H7 (cell line): ENCODE measurements at regions not wholly inside any gene's neighbourhood (a gene's known extent, or its start where the extent isn't known, plus 50 kb on each side); places are given as distances from the start of the nearest gene placed in this dataset.
A peak's percentile ranks its signal among the peaks of the same experiment; 100 is the strongest.

ENCODE experiments used
- DNase-seq: peaks from one replicate; pipeline ENCODE4 v3.0.0; 2012
- H3K27me3 ChIP-seq: 2 replicates; pipeline ENCODE4 v1.6.0; 2011; ENCODE audit warnings: mild to moderate bottlenecking, low read length; ENCODE audit not compliant: control insufficient read depth, insufficient read depth
- H3K36me3 ChIP-seq: replicated peaks from 2 replicates; pipeline ENCODE4 v1.5.1; 2011; ENCODE audit warnings: low read length; ENCODE audit not compliant: control insufficient read depth, insufficient read depth
- H3K4me3 ChIP-seq: 2 replicates; pipeline ENCODE4 v1.5.1; 2011; ENCODE audit warnings: low read depth, mild to moderate bottlenecking, control low read depth, low read length, moderate library complexity; ENCODE audit not compliant: insufficient read depth

DNA sequence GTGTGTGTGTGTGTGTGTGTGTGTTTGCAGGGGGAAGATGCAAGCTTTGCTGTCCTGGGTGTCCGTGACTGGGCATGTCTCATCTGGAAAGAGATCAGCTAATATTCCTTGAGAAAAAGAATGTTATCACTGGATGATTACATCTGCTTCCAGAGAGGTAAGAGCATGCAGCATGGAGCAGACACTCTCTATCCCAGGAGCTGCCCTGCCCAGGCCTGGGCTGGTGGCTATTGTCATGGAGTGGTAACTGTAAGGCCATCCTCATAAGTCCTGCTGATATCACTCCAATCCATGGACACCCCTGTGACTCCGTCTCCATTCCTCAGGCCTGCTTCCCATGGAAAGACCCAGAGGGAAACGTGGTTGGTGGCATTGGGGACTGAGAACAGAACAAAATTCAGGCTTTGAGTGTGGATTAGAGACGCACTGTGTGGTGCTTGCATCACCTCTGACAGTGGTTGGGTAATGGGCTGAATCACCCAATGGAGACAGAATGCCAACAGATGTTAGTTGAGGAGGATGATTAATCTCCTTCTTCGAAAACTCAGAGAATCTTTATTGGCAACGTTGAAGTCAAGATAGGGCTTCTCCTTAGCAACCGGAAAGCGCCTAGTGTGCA is 52.0 kb upstream of the KCNIP1 start:
- no peak for DNase-seq
- Histone ChIP-seq H3K36me3 (no peaks in the 10 kb centered on the region), H3K4me3 (no peak overlapping the region), H3K27me3 (no peaks in the 10 kb centered on the region; the same call in 1 of the 2 replicates)

DNA sequence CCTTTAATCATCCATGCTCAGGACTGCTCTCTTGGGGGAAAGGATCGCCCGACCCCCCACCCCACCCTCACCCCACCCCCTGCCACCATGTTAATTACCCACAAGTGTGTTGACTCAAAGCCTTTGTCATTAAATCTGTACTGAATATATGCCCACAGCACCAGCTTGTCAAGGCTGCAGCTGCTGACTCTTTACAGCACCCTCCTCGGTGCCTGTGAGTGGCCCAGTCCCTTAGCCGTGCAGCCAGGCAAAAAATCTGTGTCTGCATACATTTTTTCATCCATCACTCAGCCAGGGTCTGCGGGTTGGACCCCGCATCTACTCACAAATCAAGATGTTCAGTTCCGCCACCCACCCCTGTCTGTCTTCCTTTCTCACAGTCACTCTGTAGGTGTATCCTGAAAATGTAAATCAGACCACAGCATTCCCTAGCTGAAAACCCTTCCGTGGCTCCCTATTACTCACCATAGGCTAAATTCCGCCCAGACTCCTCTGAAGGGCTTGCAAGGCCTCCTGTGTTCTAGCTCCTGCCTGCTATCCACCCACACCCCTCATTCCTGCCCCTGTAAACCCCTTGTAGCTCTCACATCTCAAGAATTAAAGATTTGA is 53.7 kb upstream of the KCNIP1 start:
- no peak for DNase-seq
- no peaks in the 10 kb centered on the region for H3K36me3 ChIP-seq
- no peaks in the 10 kb centered on the region; the same call in 1 of the 2 replicates for H3K27me3 ChIP-seq
- H3K4me3 ChIP-seq, result no peak overlapping the region

DNA sequence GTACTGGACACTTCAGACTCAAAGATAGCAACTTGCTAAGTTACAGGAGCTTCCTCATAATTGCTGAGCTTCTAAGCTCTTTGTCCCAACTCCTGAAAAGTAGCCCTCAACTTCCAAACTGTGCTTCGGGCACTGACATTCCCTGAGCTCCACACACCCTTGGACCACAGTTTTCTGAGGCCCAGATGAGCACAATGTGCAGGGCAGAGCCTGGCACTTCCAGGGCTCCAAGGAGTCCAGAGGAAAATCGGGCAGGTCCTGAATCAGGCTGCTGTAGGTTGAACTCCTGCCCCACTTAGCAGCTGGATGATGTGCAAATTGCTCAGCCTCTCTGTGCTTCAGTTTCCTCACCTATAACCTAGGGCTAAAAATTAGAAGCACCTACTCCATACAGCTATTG is 54.6 kb upstream of the KCNIP1 start:
- H3K27me3 ChIP-seq, result no peaks in the 10 kb centered on the region; the same call in 1 of the 2 replicates
- H3K36me3 ChIP-seq, result no peaks in the 10 kb centered on the region
- no peak overlapping the region for H3K4me3 ChIP-seq
- DNase-seq, result no peak

DNA sequence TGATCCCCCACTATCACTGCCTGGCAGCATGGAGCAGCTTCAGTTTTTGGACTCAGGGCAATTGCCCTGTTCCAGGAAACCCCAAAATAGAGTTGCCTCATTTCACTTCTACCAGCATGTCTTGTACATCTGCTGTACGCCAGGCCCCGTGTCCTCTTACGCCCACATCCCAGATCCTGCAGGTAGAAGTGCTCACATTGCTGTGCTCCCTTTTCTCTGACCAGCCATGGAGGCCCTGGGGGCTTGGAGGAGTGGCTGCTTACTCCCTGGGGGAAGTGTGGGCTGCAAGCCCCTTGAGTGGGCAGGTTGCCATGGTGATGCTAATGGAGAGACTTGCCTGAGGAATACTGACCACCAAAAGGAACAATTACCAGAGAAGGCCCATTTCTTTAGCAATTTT is 55.6 kb upstream of the KCNIP1 start:
- Histone ChIP-seq H3K4me3 (no peak overlapping the region), H3K27me3 (no peaks in the 10 kb centered on the region; the same call in 1 of the 2 replicates), H3K36me3 (no peaks in the 10 kb centered on the region)
- DNase-seq, result no peak

DNA sequence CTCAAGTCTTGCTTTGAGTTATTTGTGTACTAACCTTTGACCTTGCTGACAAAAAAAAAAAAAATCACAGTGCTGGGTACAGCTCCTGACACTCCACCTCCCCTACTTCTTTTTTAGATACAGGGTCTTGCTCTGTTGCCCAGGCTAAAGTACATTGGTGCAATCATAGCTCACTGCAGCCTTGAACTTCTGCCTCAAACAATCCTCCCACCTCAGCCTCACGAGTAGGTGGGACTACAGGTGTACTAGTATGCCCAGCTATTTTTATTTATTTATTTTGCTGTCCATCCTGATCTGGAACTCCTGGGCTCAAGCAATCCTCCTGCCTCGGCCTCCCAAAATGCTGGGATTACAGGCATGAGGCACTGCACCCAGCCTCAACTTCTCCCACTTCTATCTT is 57.2 kb upstream of the KCNMB1 start:
- Histone ChIP-seq H3K27me3 (no peaks in the 10 kb centered on the region; the same call in 1 of the 2 replicates), H3K36me3 (no peaks in the 10 kb centered on the region)
- DNase-seq, result no peak

DNA sequence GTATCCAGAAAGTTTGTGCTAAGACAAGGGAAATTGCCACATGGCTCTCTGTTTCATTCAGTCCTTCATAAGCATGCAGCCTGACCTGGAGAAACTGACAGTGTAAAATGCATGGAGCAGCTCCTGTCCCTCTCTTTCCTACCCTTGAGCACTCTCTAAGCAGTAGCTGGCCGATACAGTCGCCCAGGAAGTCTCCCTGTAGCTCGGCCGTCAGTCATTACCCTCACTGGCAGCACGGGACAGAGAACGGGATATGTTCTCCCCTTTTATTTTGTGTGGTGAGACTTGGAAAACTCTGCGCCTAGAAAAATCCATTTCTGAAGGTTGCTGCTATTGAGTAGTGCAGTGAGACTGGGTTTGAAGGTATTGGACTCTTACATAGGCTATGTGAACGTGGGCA is 56.8 kb upstream of the KCNMB1 start:
- DNase-seq, result no peak

More for the DNA sequence above, 57.2 kb upstream of the KCNMB1 start:
- H3K4me3 ChIP-seq, result no peak overlapping the region

DNA sequence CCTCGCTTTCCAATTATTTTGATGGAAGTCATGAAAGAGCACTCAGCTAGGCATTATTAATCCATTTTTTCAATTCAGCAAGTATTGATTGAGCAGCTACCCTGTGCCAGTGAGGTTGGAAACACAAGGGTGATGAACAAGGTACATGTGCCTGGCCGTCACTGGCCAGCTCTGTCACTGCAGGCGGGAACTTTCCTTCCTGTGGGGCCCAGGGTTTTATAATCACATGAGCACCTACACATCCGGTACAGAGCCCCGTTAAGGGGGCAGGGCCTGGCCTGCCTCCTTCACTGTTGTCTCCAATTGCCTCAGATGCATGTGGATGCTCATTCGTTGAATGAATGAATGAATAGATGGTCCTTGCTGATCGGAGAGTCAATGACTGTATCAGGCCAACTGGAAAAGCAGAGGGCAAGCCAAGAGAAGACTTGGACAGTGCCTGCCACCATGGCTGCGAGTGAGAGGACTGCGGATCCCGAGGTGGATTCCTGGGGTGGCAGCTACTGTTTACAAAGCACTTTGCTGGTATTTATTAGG is 55.9 kb upstream of the KCNMB1 start:
- Histone ChIP-seq H3K27me3 (no peaks in the 10 kb centered on the region; the same call in 1 of the 2 replicates), H3K36me3 (no peaks in the 10 kb centered on the region), H3K4me3 (no peak overlapping the region)
- no peak for DNase-seq

More for the DNA sequence above, 56.8 kb upstream of the KCNMB1 start:
- H3K4me3 ChIP-seq, result no peak overlapping the region
- H3K27me3 ChIP-seq, result no peaks in the 10 kb centered on the region; the same call in 1 of the 2 replicates
- no peaks in the 10 kb centered on the region for H3K36me3 ChIP-seq

DNA sequence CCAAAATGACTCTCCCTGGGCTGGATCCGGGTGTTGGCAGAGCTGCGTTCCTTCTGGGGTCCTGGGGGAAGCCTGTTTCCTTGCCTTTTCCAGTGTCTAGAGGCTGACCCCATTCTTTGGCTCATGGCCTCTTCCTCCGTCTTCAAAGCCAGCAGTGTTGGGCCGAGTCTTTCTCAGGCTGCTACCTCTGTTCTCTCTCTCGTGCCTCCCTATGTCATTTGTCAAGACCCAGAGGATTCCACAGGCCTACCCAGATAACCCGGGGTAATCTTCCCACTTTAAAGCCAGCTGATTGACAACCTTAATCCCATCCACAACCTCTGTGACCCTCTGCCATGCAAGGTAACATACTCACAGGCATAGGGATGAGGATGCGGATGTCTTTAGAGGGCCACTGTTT is 55.0 kb upstream of the KCNMB1 start:
- no peak for DNase-seq
- no peaks in the 10 kb centered on the region; the same call in 1 of the 2 replicates for H3K27me3 ChIP-seq
- no peaks in the 10 kb centered on the region for H3K36me3 ChIP-seq
- no peak overlapping the region for H3K4me3 ChIP-seq

DNA sequence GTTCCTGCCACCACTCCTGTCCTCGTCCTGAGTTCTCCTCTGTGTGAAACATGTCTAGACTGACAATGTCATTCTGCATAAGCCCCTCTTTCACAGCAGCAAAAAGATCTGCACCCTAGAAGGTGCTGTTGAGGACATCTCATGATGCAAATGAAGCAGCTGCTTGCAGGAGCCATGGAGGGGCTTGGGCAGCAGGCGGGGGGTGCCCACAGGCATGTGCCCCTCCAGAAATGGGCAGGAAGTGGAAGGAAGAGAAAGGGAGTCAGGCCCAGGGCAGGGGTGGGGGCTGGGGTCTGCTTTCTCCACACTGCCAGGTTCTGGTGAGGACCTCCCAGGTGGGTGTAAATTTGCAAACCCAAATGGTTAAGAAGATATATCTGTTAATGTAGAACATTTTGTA is 54.5 kb upstream of the KCNMB1 start:
- no peaks in the 10 kb centered on the region for H3K36me3 ChIP-seq
- H3K27me3 ChIP-seq, result no peaks in the 10 kb centered on the region
- no peak overlapping the region for H3K4me3 ChIP-seq
- DNase-seq, result no peak

DNA sequence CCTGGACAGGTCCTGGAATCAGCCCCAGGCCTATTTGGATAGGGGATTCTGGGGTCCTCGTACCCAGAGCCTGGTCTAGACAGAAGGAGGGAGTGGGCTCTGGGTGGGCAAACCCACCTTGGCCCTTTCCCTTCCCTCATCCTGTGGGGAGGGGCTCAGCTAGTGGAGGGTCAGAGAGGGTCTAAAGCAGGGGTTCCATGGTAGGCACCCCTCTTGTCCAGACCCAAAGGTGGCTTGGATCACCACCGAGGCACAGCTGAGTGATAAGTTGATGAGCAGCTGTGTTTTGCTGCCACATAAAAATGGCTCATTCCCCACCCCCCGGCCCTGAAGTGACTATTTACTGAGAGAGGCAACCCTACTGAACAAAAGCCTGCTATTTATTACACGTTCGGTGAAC is 53.8 kb upstream of the KCNMB1 start:
- no peak for DNase-seq
- no peak overlapping the region for H3K4me3 ChIP-seq

DNA sequence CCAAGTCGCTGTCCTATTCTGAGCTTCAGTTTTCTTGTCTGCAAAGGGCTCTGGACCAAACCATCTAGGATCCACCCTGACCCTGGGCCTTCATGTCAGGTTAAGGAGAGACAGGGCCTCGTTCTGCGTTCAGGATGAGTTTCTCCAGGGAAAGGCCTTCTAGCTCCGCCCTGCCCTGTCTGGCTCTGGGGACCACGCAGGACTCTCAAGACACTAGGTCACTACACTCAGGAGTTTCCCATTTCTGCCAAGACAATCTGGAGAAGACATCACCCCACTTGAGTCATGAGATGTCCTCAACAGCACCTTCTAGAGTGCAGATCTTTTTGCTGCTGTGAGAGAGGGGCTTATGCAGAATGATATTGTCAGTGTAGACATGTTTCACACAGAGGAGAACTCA is 53.2 kb upstream of the KCNMB1 start:
- DNase-seq, result no peak
- no peaks in the 10 kb centered on the region for H3K27me3 ChIP-seq
- no peaks in the 10 kb centered on the region for H3K36me3 ChIP-seq
- no peak overlapping the region for H3K4me3 ChIP-seq

More for the DNA sequence above, 53.8 kb upstream of the KCNMB1 start:
- Histone ChIP-seq H3K27me3 (no peaks in the 10 kb centered on the region), H3K36me3 (no peaks in the 10 kb centered on the region)

DNA sequence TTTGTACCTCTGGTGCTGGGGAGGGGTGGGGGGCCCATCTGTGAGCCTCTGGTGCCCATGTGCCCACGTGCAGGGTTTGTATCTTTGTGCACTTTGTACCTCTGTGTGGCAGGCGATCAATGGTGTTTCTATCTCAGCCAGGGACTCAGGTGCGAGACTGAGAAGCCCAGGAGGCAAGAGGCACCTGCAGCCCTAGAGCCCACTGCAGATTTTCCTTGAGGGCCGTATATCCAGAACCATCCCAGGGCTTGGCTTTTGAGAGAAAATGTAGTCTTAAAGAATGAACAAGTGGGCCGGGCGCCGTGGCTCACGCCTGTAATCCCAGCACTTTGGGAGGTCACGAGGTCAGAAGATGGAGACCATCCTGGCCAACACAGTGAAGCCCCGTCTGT is 52.2 kb upstream of the KCNMB1 start:
- no peak overlapping the region for H3K4me3 ChIP-seq
- no peak for DNase-seq
- H3K27me3 ChIP-seq, result no peaks in the 10 kb centered on the region
- H3K36me3 ChIP-seq, result no peaks in the 10 kb centered on the region

DNA sequence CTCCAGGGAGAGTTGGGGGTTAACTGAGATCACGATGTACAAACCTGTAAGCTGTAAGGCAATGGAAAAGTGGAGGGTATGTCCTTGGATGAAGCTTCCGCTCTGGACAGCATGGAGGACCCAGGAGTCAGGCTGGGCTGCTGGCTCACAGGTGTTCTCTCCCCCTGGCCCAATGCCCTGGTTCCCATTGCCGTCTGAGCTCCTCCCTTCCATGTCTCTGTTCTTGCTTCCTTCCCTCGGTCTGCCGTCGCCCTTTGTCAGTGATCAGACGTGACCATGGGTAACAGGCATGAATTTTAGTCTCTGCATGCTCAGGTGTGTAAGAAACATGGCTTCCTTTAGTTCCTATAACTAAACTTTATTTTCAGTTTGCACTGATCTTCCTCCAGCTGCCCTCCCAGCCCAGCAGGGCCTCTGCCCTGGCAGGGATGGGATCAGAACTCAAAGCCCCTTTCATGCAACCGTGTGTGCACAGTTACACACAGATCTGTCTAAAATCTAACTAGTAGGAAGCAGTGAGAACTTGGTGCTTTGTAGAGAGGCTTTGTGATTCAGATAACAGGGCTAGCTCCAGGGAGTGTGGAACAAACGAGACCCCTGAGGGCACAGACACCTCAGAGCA is 51.7 kb upstream of the KCNMB1 start:
- no peaks in the 10 kb centered on the region for H3K36me3 ChIP-seq
- no peak overlapping the region for H3K4me3 ChIP-seq
- no peaks in the 10 kb centered on the region for H3K27me3 ChIP-seq
- no peak for DNase-seq

DNA sequence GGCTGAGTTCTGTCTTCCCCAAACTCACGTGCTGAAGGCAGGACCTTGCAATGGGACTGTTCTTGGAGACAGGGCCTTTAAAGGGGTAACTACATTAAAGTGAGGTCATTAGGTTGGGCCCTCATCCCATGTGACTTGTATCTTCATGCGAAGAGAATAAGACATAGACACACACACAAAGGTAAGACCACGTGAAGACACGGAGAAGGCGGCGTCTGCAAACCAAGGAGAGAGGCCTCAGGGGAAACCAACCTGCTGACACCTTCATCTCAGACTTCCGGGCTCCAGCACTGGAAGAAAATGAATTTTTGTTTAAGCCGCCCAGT is 50.7 kb upstream of the KCNMB1 start:
- no peak overlapping the region for H3K4me3 ChIP-seq
- no peak for DNase-seq
- no peaks in the 10 kb centered on the region for H3K27me3 ChIP-seq
- no peaks in the 10 kb centered on the region for H3K36me3 ChIP-seq

DNA sequence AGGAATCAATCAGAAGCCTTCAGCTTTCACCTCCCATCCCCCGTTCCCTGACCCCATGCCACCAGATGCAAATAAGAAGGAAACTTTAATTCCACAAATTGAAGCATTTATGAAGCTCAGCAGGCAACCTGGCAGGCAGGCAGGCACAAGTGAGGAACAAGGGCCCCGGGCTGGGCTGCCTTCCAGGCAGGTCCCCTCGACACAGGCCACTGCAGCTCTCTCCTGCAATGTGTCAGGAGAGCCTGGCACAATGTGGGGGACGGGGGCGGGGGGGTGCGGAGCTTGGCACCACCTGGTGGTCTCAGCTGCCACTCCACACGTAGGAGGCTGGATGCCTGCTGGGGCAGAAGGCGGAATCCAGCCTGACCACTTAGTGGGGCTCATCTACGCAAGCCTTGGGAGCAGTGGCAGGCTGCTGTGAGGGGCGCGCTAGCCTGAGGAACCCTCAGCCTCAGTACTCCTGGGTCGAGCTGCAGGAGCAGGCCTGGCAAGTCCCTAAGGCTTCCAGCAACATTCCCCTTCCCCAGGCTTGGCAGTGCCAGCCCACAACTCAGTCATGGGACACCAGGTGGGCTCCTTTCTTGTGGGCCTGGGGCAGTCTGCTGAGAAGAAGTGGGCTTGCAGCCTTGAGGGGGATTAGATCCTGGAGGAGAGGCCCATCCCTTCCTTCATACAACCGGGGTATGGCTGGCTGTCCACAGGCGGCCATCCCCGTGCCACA is 50.2 kb upstream of the KCNMB1 start:
- Histone ChIP-seq H3K36me3 (no peaks in the 10 kb centered on the region), H3K4me3 (no peak overlapping the region), H3K27me3 (no peaks in the 10 kb centered on the region)
- peak; percentile 48 for DNase-seq
